ENCODE measurements at regions not wholly inside any gene's neighbourhood (a gene's known extent, or its start where the extent isn't known, plus 50 kb on each side); places are given as distances from the start of the nearest gene placed in this dataset.
A peak's percentile ranks its signal among the peaks of the same experiment; 100 is the strongest.

DNA sequence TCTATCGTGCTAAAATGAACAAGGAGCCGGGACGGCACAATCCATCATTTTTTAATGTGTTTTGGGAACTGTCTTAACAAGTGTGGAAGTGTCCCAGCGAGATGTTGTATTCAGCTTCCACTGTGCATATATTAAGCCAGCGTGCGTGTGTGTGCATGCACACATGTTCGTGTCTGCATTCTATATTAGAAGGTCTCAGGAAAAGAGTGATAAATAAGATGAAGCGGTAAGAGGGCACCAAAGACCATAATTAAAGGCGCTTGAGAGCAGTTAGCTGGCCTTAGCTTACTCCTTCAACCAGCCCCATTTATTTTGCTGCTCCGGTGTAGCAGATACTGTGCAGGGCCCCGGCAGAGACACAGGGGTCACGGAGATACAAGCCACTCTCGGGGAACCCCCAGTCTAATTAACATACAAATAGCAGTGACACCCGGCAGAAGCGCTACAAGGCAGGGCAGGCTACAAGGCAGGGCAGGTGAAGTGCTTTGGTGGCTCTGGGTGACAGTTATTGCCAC lies 206.5 kb upstream of the RREB1 start:
- no peaks in the 10 kb centered on the region for H3K27me3 ChIP-seq (ENCODE audit: insufficient read depth, low read length)
- no peak overlapping the region for H3K27ac ChIP-seq (ENCODE audit: low read depth, low read length, poor library complexity, severe bottlenecking)
- no peaks in the 10 kb centered on the region for H4K20me1 ChIP-seq (ENCODE audit: insufficient read depth, low read length)
- H3K9me3 ChIP-seq (ENCODE audit: low read length): no peaks in the 10 kb centered on the region
- no peaks in the 10 kb centered on the region for H3K9me2 ChIP-seq (ENCODE audit: low read depth, low read length)
- no peaks in the 10 kb centered on the region for H3K36me3 ChIP-seq (ENCODE audit: insufficient read depth, low read length)
- no peak overlapping the region for H3K9ac ChIP-seq (ENCODE audit: low read length)
- no peaks in the 10 kb centered on the region for H3K4me1 ChIP-seq (ENCODE audit: insufficient read depth, low read length, severe bottlenecking)
- no peak overlapping the region for H2AFZ ChIP-seq (ENCODE audit: low read length)
- H3K79me2 ChIP-seq (ENCODE audit: insufficient read depth, low read length): no peaks in the 10 kb centered on the region
- H3F3A ChIP-seq (ENCODE audit: insufficient read depth, low read length): no peaks in the 10 kb centered on the region
- H3K4me3 ChIP-seq (ENCODE audit: low read depth, low read length, poor library complexity, severe bottlenecking): no peak overlapping the region
- TF ChIP-seq CTCF (IDR thresholded peaks at IDR 0.05; ENCODE audit: low read length): peak; percentile 11; the same call in 1 of the 2 replicates
- TF ChIP-seq EZH2 (IDR thresholded peaks at IDR 0.05; ENCODE audit: borderline replicate concordance, low read length): no peak
- H3K4me2 ChIP-seq (ENCODE audit: low read length): no peak overlapping the region

- no peaks in the 10 kb centered on the region for H3K27me3 ChIP-seq (ENCODE audit: insufficient read depth, low read length)
- no peaks in the 10 kb centered on the region for H3K79me2 ChIP-seq (ENCODE audit: insufficient read depth, low read length)
- H3K4me1 ChIP-seq (ENCODE audit: insufficient read depth, low read length, severe bottlenecking): no peaks in the 10 kb centered on the region
- no peaks in the 10 kb centered on the region for H3K36me3 ChIP-seq (ENCODE audit: insufficient read depth, low read length)
- H3K9me2 ChIP-seq (ENCODE audit: low read depth, low read length): no peaks in the 10 kb centered on the region
- no peaks in the 10 kb centered on the region for H3F3A ChIP-seq (ENCODE audit: insufficient read depth, low read length)
- no peak overlapping the region for H3K4me3 ChIP-seq (ENCODE audit: low read depth, low read length, poor library complexity, severe bottlenecking)
- no peak overlapping the region for H3K9ac ChIP-seq (ENCODE audit: low read length)
- H3K27ac ChIP-seq (ENCODE audit: low read depth, low read length, poor library complexity, severe bottlenecking): no peak overlapping the region
- H2AFZ ChIP-seq (ENCODE audit: low read length): no peak overlapping the region
- no peak overlapping the region for H3K4me2 ChIP-seq (ENCODE audit: low read length)
- TF ChIP-seq EZH2 (IDR thresholded peaks at IDR 0.05; ENCODE audit: borderline replicate concordance, low read length) (no peak), CTCF (IDR thresholded peaks at IDR 0.05; ENCODE audit: low read length) (no peak)
- H3K9me3 ChIP-seq (ENCODE audit: low read length): no peaks in the 10 kb centered on the region
- no peaks in the 10 kb centered on the region for H4K20me1 ChIP-seq (ENCODE audit: insufficient read depth, low read length)
These were observed 205.8 kb upstream of the RREB1 start for GRCh38 chr6:6901945-6902344.

DNA sequence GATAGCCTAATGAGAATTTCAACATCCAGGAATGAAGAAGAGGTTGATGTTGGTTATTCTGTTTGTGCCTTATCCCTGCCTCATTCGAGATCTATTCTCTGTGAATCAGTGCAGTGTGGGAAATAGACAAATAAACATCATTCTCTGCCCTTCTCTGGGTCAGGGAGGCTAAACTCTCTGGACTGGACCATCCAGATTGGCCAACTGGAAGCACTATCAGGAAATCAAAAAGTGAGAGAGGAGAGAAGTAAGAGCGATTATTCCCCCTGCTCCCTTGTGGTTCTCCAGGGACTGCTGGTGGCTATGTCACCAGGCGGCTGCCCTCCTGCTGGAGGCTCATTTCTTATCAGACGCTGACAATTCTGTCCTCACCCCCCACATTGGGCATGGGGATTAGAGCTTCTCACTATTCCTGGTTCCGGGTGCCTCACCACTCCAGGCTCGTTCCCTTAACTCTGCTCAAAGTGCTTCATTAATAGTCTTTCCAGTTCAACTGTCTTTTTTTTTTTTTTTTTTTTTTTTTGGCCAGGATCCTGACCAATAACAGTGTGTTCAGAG lies 201.7 kb upstream of the RREB1 start:
- no peaks in the 10 kb centered on the region for H3K9me2 ChIP-seq (ENCODE audit: low read depth, low read length)
- H3F3A ChIP-seq (ENCODE audit: insufficient read depth, low read length): no peaks in the 10 kb centered on the region
- H3K4me1 ChIP-seq (ENCODE audit: insufficient read depth, low read length, severe bottlenecking): no peaks in the 10 kb centered on the region
- no peaks in the 10 kb centered on the region for H3K9me3 ChIP-seq (ENCODE audit: low read length)
- H3K79me2 ChIP-seq (ENCODE audit: insufficient read depth, low read length): no peaks in the 10 kb centered on the region
- H3K9ac ChIP-seq (ENCODE audit: low read length): no peak overlapping the region
- no peaks in the 10 kb centered on the region for H4K20me1 ChIP-seq (ENCODE audit: insufficient read depth, low read length)
- H2AFZ ChIP-seq (ENCODE audit: low read length): no peak overlapping the region
- H3K27ac ChIP-seq (ENCODE audit: low read depth, low read length, poor library complexity, severe bottlenecking): no peak overlapping the region
- H3K27me3 ChIP-seq (ENCODE audit: insufficient read depth, low read length): peaks cover 2% of the 10 kb centered on the region; the same call in 1 of the 2 replicates
- TF ChIP-seq EZH2 (IDR thresholded peaks at IDR 0.05; ENCODE audit: borderline replicate concordance, low read length) (no peak), CTCF (IDR thresholded peaks at IDR 0.05; ENCODE audit: low read length) (no peak)
- H3K36me3 ChIP-seq (ENCODE audit: insufficient read depth, low read length): no peaks in the 10 kb centered on the region
- H3K4me2 ChIP-seq (ENCODE audit: low read length): no peak overlapping the region
- no peak overlapping the region for H3K4me3 ChIP-seq (ENCODE audit: low read depth, low read length, poor library complexity, severe bottlenecking)
